GM12874 (cell line): ENCODE measurements at regions not wholly inside any gene's neighbourhood (a gene's known extent, or its start where the extent isn't known, plus 50 kb on each side); places are given as distances from the start of the nearest gene placed in this dataset.

ENCODE experiments used
- TF ChIP-seq, protein P1 (sequence below): IDR thresholded peaks from 2 replicates; pipeline ENCODE4 v1.5.1; 2011; ENCODE audit warnings: low read depth, mild to moderate bottlenecking, control low read depth, low read length, moderate library complexity; ENCODE audit not compliant: insufficient read depth

DNA sequence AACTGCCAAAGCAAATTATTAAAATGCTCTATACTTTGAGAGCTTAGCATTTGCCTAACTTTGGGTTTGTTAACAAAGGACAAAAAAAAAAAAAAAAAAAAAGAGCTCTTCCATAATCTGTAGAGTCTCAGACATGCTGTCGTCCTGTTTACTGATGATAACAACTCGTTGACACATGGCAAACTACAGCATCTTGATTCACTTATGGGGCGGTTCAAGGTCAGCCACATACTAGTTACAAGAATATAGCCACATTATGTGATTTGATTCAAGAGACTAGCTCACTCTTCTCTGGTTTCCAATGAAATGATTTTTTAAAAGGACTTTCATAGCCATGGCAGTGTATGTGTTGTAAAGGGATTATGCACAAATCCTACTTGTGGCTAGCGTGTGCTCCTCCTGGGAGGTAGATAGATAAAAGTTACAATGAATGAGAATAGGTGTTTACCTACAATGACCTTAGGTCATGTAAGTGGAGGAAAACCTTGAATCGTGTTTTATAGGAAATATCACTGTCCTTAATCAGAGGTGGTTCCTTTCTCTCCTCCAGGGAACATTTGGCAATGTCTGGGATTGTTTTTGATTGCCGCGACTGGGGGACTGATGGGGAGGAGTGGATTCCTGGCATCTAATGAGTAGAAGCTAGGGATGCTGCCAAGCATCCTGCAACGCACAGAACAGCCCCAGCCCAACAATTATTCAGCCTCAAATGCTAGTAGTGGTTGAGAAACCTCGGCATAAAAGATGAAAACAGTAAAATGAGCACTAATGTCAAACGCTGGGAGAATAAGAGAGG is 969.2 kb upstream of the SLC35B3 start:
- TF ChIP-seq, protein P1, sequence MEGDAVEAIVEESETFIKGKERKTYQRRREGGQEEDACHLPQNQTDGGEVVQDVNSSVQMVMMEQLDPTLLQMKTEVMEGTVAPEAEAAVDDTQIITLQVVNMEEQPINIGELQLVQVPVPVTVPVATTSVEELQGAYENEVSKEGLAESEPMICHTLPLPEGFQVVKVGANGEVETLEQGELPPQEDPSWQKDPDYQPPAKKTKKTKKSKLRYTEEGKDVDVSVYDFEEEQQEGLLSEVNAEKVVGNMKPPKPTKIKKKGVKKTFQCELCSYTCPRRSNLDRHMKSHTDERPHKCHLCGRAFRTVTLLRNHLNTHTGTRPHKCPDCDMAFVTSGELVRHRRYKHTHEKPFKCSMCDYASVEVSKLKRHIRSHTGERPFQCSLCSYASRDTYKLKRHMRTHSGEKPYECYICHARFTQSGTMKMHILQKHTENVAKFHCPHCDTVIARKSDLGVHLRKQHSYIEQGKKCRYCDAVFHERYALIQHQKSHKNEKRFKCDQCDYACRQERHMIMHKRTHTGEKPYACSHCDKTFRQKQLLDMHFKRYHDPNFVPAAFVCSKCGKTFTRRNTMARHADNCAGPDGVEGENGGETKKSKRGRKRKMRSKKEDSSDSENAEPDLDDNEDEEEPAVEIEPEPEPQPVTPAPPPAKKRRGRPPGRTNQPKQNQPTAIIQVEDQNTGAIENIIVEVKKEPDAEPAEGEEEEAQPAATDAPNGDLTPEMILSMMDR = no peak

DNA sequence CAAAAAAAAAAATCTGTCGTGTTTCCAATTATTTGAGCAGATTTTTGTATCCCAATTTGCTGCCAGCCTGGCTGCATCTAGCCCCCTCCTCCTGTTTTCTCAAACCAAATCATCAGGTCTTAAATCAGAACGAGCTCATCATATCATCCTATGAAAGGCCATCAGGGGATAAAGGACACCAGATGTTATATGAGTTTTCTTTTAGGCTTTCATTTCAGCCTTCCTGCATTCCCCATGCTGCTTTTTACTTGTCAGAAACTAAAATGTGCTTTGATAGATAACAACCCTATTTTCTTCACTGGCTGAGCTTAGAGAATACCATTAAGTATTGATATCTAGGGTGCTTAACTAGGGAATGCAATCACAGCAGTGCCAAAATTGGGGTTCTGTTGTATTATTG is 968.4 kb upstream of the SLC35B3 start:
- TF ChIP-seq, protein P1 = no peak

DNA sequence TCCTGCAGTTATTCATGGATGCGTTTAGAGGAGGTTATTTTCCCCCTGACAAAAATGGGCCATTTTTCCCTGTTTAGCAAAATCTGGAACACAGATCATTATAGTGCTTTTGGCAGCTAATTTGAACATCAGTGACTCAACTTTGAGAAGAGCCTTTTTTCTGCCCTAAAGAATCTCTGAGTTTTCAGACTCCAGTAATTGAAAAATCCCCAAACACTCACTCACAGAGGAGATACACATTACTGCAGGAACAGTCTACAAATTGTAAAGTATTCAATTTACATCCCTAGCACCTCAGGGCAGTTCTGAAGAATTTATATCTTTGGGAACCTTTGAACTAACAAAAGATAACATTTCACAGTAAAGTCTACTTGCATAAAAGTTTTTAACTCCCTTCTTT is 966.6 kb upstream of the SLC35B3 start:
- TF ChIP-seq, protein P1 = no peak

DNA sequence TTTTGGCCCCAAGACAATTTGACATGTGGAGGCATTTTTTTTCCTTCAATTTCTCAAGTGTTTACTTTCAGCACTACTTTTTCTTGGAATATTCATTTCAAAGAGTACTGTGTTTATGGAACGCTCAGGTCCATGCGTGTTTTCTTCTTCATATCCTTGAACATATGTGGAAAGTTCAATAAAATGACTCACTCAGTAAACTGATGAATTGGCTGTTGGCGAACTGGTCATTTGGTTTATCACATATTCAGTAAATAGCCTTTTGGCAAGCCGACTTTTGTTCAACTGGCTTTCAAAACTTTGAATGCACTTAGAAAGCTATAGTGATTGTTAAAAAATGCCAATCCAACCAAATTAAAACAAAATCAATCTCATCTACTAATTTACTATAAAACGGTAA is 964.6 kb upstream of the SLC35B3 start:
- TF ChIP-seq, protein P1 = no peak

DNA sequence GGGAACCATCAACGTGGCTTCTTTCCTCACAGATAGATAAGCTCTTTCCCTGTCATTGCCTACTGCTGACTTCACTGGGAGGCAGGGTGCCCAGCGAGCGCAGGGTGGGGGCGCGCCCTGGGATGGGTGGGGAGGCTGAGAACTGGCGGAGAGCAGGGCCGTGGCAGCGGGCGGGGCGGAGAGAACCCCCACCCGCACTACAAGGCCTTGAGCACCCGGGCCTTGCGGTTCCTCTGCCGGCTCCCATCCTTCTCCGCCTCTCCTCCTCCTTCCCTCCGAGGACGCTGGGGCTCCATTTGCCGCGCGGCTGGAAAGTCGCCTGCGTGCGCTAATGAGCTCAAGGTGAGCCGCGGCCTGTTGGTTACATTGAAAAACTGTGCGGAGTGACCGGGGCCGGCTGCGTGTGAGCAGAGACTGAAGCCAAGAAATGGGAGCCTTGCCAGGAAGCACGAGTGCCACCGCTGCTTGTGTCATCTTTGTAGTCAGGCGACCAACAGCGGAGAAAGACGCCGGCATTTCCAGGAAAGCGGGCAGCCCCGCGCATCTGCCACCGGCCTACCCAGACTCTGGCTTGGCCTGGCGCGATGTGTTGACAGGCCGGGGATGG is 963.5 kb upstream of the SLC35B3 start:
- TF ChIP-seq, protein P1 = no peak

DNA sequence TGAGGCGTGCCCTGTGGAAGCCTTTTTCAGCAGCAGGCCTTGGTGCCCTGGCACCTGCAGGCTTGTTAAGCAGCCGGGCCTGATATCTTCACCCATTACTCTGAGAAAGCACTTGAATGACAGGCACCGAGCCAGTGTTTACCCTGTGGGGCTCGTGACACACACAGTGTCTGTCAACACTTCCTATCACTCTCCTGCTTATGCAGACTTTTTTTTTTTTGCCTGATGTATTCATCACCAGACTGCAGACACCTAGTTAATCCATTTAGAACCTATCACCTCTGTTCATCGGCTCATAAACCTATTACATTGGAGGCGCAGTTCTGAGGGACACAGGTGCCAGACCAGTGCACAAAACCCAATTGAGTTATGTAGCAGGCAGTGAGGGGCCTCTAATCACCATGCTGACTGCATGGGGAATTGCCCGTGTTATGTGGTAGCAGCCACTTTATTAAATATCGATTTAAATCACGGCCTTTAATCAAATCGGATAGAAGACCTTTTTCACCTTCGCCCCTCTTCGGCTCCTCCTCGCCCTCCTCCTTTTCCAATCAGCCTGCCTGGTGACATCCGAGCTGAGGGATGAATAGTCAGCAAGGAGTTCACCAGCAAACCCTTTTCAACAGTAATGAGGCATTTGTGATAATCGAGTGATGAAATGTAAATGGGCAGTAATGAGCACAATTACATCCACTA is 962.9 kb upstream of the SLC35B3 start:
- TF ChIP-seq, protein P1 = no peak

DNA sequence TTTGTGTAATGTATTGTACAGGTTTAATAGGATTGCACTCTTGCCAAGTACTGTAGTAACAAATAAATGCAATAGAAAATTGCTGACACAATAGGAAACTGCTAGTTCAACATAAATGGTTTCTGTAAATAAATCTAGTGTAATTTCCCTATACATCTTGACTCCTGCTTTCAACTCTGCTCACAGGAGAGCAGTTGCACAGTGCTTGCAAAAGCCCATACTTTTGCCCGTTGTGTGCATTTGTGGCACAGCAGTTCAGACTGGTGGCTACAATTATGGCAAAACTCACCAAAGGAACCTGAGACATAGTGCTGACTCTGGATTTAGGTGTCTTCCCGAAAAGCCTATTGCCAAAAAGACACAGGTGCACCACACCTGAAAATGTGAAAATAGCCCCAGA is 953.3 kb upstream of the SLC35B3 start:
- TF ChIP-seq, protein P1 = no peak
